Kidney (tissue), 13 donors: ENCODE measurements at regions not wholly inside any gene's neighbourhood (a gene's known extent, or its start where the extent isn't known, plus 50 kb on each side); places are given as distances from the start of the nearest gene placed in this dataset.
"Not testable (repeated sequence)": the region's sequence is repeated elsewhere in the genome, so short reads cannot be mapped to it uniquely, and the experiment has no call there.

Source experiments
- DNase-seq, 5 donors: peaks; one replicate each; pipeline ENCODE4 v3.0.0-alpha.2; 2013 to 2020
- FAIRE-seq: peaks from 2 replicates; lab custom pipeline; 2012; peaks lifted over from hg19 to GRCh38; lab: Jason Lieb, UNC
- H3K27ac ChIP-seq, 2 donors: one replicate each; pipeline ENCODE4 v1.7.0; 2013; ENCODE audit warnings: low read depth in 2 of 2, low read length in 2 of 2, inconsistent platforms in 1 of 2
- H3K27me3 ChIP-seq: one replicate; pipeline ENCODE4 v1.7.1; 2013; ENCODE audit warnings: low read length, inconsistent platforms; ENCODE audit not compliant: control insufficient read depth, insufficient read depth
- H3K36me3 ChIP-seq, 3 donors: one replicate each; pipeline versions ENCODE4 v1.7.0 to v1.7.1; 2013; ENCODE audit warnings: low read length in 3 of 3, control low read depth in 1 of 3, inconsistent platforms in 1 of 3; ENCODE audit not compliant: insufficient read depth in 3 of 3, control insufficient read depth in 2 of 3
- H3K4me1 ChIP-seq, 3 donors: one replicate each; pipeline versions ENCODE4 v1.7.0 to v1.7.1; 2013; ENCODE audit warnings: low read length in 3 of 3, inconsistent platforms in 1 of 3, low read depth in 1 of 3; ENCODE audit not compliant: control insufficient read depth in 2 of 3, insufficient read depth in 2 of 3
- H3K4me3 ChIP-seq, 3 donors: one replicate each; pipeline versions ENCODE4 v1.7.0 to v1.8.1; 2013; ENCODE audit warnings: low read length in 3 of 3, control low read depth in 1 of 3, inconsistent platforms in 1 of 3
- H3K9ac ChIP-seq, 3 donors: one replicate each; pipeline versions ENCODE4 v1.7.0 to v1.7.1; 2013; ENCODE audit warnings: low read length in 3 of 3, control low read depth in 1 of 3, inconsistent platforms in 1 of 3
- H3K9me3 ChIP-seq, 3 donors: one replicate each; pipeline versions ENCODE4 v1.7.0 to v1.7.1; 2013; ENCODE audit warnings: low read length in 3 of 3, control low read depth in 1 of 3, inconsistent platforms in 1 of 3; ENCODE audit not compliant: control insufficient read depth in 2 of 3, insufficient read depth in 1 of 3
- CTCF ChIP-seq: IDR thresholded peaks from 3 replicates; pipeline ENCODE4 v1.5.1; 2012; ENCODE audit warnings: mild to moderate bottlenecking, moderate library complexity, borderline replicate concordance; ENCODE audit not compliant: insufficient read depth; ENCODE audit errors: extremely low read depth
- intact Hi-C: fragments of 100-400 bp; cut with DNase I; formaldehyde crosslinking; loops from one replicate; pipeline ENCODE4 v1.11.1; 2022
- donor health status: control.
- donor health status: control.
- donor health status: control.
- donor health status: control.
- donor health status: control.
- donor health status: DM: yes; HTN: yes; CAD: no.
- donor health status: Normal renal cell carcinoma (clear cell type).

- no peaks in the 10 kb centered on the region for H3K9me3 ChIP-seq
- intact Hi-C loops = no loop called here
- H3K4me1 ChIP-seq = no peaks in the 10 kb centered on the region
- no peak overlapping the region for H3K4me3 ChIP-seq
- H3K27me3 ChIP-seq = no peaks in the 10 kb centered on the region
- H3K36me3 ChIP-seq = no peaks in the 10 kb centered on the region
- no peak overlapping the region for H3K27ac ChIP-seq
- no peak overlapping the region for H3K9ac ChIP-seq
- FAIRE-seq (no peak), DNase-seq (no peak)
- TF ChIP-seq CTCF = no peak
Observed at GRCh38 chr5:57871496-57871895, 388.9 kb upstream of the ACTBL2 start.

- H3K9me3 ChIP-seq, H3K27me3 ChIP-seq, H3K36me3 ChIP-seq, H3K27ac ChIP-seq, H3K4me1 ChIP-seq, H3K9ac ChIP-seq, intact Hi-C loops, H3K4me3 ChIP-seq, FAIRE-seq, DNase-seq: not testable (repeated sequence)
Observed at GRCh38 chr5:57870267-57870666, 387.7 kb upstream of the ACTBL2 start.

GRCh38 chr5:57863661-57864060, 381.1 kb upstream of the ACTBL2 start:
- FAIRE-seq (no peak), DNase-seq (peak in 2 of 5 donors; percentile 25 to 27)
- H3K4me1 ChIP-seq = no peaks in the 10 kb centered on the region
- H3K36me3 ChIP-seq = no peaks in the 10 kb centered on the region
- no peak overlapping the region for H3K9ac ChIP-seq
- no peaks in the 10 kb centered on the region for H3K9me3 ChIP-seq
- no peak for TF ChIP-seq CTCF
- no peaks in the 10 kb centered on the region for H3K27me3 ChIP-seq
- H3K4me3 ChIP-seq = no peak overlapping the region
- no peak overlapping the region for H3K27ac ChIP-seq
- intact Hi-C loops = no loop called here

- intact Hi-C loops = no loop called here
- Histone ChIP-seq H3K4me1 (no peaks in the 10 kb centered on the region), H3K27me3 (no peaks in the 10 kb centered on the region), H3K27ac (no peak overlapping the region), H3K9me3 (no peaks in the 10 kb centered on the region), H3K4me3 (no peak overlapping the region), H3K9ac (no peak overlapping the region), H3K36me3 (no peaks in the 10 kb centered on the region)
- no peak for FAIRE-seq
- TF ChIP-seq CTCF = no peak
- DNase-seq = no peak
Observed at GRCh38 chr5:57862942-57863341, 380.3 kb upstream of the ACTBL2 start.
